Astrocyte (in vitro differentiated cells and primary cell): ENCODE measurements at regions not wholly inside any gene's neighbourhood (a gene's known extent, or its start where the extent isn't known, plus 50 kb on each side); places are given as distances from the start of the nearest gene placed in this dataset.
A peak's percentile ranks its signal among the peaks of the same experiment; 100 is the strongest.

ENCODE experiments used
- DNase-seq: peaks from one replicate; pipeline ENCODE4 v3.0.0-alpha.2; 2010; ENCODE audit warnings: low read depth
- FAIRE-seq: peaks from 2 replicates; lab custom pipeline; 2011; peaks lifted over from hg19 to GRCh38; lab: Jason Lieb, UNC
- H2AFZ ChIP-seq: 2 replicates; pipeline ENCODE4 v1.6.0; 2012; ENCODE audit warnings: low read depth, low read length, inconsistent platforms
- H3K27ac ChIP-seq: 2 replicates; pipeline ENCODE4 v1.5.1; 2011; ENCODE audit warnings: low read depth, low read length, inconsistent platforms
- H3K27me3 ChIP-seq: 2 replicates; pipeline ENCODE4 v1.6.0; 2011; ENCODE audit warnings: low read length, inconsistent platforms; ENCODE audit not compliant: insufficient read depth
- H3K36me3 ChIP-seq: 2 replicates; pipeline ENCODE4 v1.5.1; 2011; ENCODE audit warnings: low read length, inconsistent platforms; ENCODE audit not compliant: insufficient read depth
- H3K4me1 ChIP-seq: 2 replicates; pipeline ENCODE4 v1.5.1; 2011; ENCODE audit warnings: low read length, inconsistent platforms; ENCODE audit not compliant: insufficient read depth
- H3K4me2 ChIP-seq: 2 replicates; pipeline ENCODE4 v1.6.0; 2012; ENCODE audit warnings: low read length, inconsistent platforms
- H3K4me3 ChIP-seq: 2 replicates; pipeline ENCODE4 v1.5.1; 2011; ENCODE audit warnings: low read depth, mild to moderate bottlenecking, low read length, inconsistent platforms; ENCODE audit not compliant: insufficient read depth
- H3K79me2 ChIP-seq: 2 replicates; pipeline ENCODE4 v1.6.0; 2012; ENCODE audit warnings: mild to moderate bottlenecking, low read length, inconsistent platforms; ENCODE audit not compliant: insufficient read depth
- H3K9ac ChIP-seq: 2 replicates; pipeline ENCODE4 v1.6.0; 2012; ENCODE audit warnings: mild to moderate bottlenecking, low read length, inconsistent platforms
- H3K9me3 ChIP-seq: 2 replicates; pipeline ENCODE4 v1.5.1; 2012; ENCODE audit warnings: low read depth, mild to moderate bottlenecking, low read length, inconsistent platforms; ENCODE audit not compliant: insufficient read depth
- H4K20me1 ChIP-seq: 2 replicates; pipeline ENCODE4 v1.6.0; 2012; ENCODE audit warnings: low read length, inconsistent platforms; ENCODE audit not compliant: insufficient read depth
- H3K27ac Mint-ChIP-seq: one replicate; pipeline ENCODE4 v1.8.0; 2021; ENCODE audit warnings: mild to moderate bottlenecking, mixed read lengths; ENCODE audit not compliant: unreplicated experiment
- H3K27me3 Mint-ChIP-seq: one replicate; pipeline ENCODE4 v1.8.0; 2021; ENCODE audit warnings: low read depth, mixed read lengths; ENCODE audit not compliant: unreplicated experiment
- H3K36me3 Mint-ChIP-seq: one replicate; pipeline ENCODE4 v1.8.0; 2021; ENCODE audit warnings: low read depth, mixed read lengths; ENCODE audit not compliant: unreplicated experiment
- H3K4me1 Mint-ChIP-seq: one replicate; pipeline ENCODE4 v1.8.0; 2021; ENCODE audit warnings: low read depth, mixed read lengths; ENCODE audit not compliant: unreplicated experiment
- H3K4me3 Mint-ChIP-seq: one replicate; pipeline ENCODE4 v1.8.0; 2021; ENCODE audit warnings: mild to moderate bottlenecking, moderate library complexity, mixed read lengths; ENCODE audit not compliant: unreplicated experiment
- H3K9me3 Mint-ChIP-seq: one replicate; pipeline ENCODE4 v1.8.0; 2021; ENCODE audit warnings: mild to moderate bottlenecking, mixed read lengths; ENCODE audit not compliant: unreplicated experiment
- CTCF ChIP-seq: IDR thresholded peaks from 2 replicates; pipeline ENCODE4 v1.5.1; 2011; ENCODE audit warnings: low read depth, mild to moderate bottlenecking, inconsistent platforms, low read length, moderate library complexity; ENCODE audit not compliant: insufficient read depth
- EZH2 ChIP-seq: IDR thresholded peaks from 2 replicates; pipeline ENCODE4 v1.6.1; 2012; ENCODE audit warnings: mild to moderate bottlenecking, low read length, inconsistent platforms; ENCODE audit not compliant: insufficient read depth

GRCh38 chr12:70069221-70070105 is 173.8 kb upstream of the CNOT2 start:
- no peak overlapping the region for H3K27ac Mint-ChIP-seq
- Histone ChIP-seq H3K9me3 (no peaks in the 10 kb centered on the region), H3K4me2 (no peak overlapping the region), H3K27ac (no peak overlapping the region), H3K4me3 (no peak overlapping the region), H3K9ac (no peak overlapping the region), H3K27me3 (no peaks in the 10 kb centered on the region), H3K4me1 (no peaks in the 10 kb centered on the region), H3K79me2 (no peaks in the 10 kb centered on the region), H3K36me3 (no peaks in the 10 kb centered on the region), H4K20me1 (no peaks in the 10 kb centered on the region), H2AFZ (no peak overlapping the region)
- no peaks in the 10 kb centered on the region for H3K4me1 Mint-ChIP-seq
- H3K27me3 Mint-ChIP-seq, result no peaks in the 10 kb centered on the region
- FAIRE-seq (peak; percentile 5), DNase-seq (no peak)
- TF ChIP-seq CTCF (no peak), EZH2 (no peak)
- no peak overlapping the region for H3K4me3 Mint-ChIP-seq
- H3K9me3 Mint-ChIP-seq, result no peaks in the 10 kb centered on the region
- H3K36me3 Mint-ChIP-seq, result no peaks in the 10 kb centered on the region

- DNase-seq, result no peak
Measured at GRCh38 chr12:70070494-70071007, 172.7 kb upstream of the CNOT2 start.

More at GRCh38 chr12:70070494-70071007, 172.7 kb upstream of the CNOT2 start:
- Histone ChIP-seq H3K9ac (no peak overlapping the region), H3K9me3 (no peaks in the 10 kb centered on the region), H3K27me3 (no peaks in the 10 kb centered on the region), H3K4me2 (no peak overlapping the region), H3K36me3 (no peaks in the 10 kb centered on the region), H3K4me1 (no peaks in the 10 kb centered on the region), H3K4me3 (no peak overlapping the region), H3K79me2 (no peaks in the 10 kb centered on the region), H3K27ac (no peak overlapping the region), H4K20me1 (no peaks in the 10 kb centered on the region), H2AFZ (no peak overlapping the region)
- H3K4me1 Mint-ChIP-seq, result no peaks in the 10 kb centered on the region
- no peaks in the 10 kb centered on the region for H3K36me3 Mint-ChIP-seq
- no peak for FAIRE-seq
- no peaks in the 10 kb centered on the region for H3K9me3 Mint-ChIP-seq
- H3K27ac Mint-ChIP-seq, result no peak overlapping the region
- TF ChIP-seq EZH2, result no peak
- TF ChIP-seq CTCF, result no peak
- no peak overlapping the region for H3K4me3 Mint-ChIP-seq
- H3K27me3 Mint-ChIP-seq, result no peaks in the 10 kb centered on the region
